A549 (cell line): ENCODE measurements at regions not wholly inside any gene's neighbourhood (a gene's known extent, or its start where the extent isn't known, plus 50 kb on each side); places are given as distances from the start of the nearest gene placed in this dataset.

ENCODE experiments used
- ATAC-seq, 2 experiments: fragments of 200-7000 bp in 1 of 2; fragments of >200 bp in 1 of 2; cut with Nextera tagmentation in 1 of 2; cut with Tn5 transposase in 1 of 2; 3 replicates each; pipeline versions ENCODE4 v1.8.0 to v1.9.1; 2018 to 2020; ENCODE audit warnings: mild to moderate bottlenecking in 1 of 2, moderate library complexity in 1 of 2
- CTCF ChIA-PET: fragments of 300-600 bp; sonication (Branson Sonifier 250); formaldehyde crosslinking; extraction: SDS; loops from one replicate; lab custom pipeline; 2021; ENCODE audit warnings: antibody characterized with exemption, inconsistent platforms; lab: Yijun Ruan, JAX
- POLR2A ChIA-PET: fragments of 350-600 bp; formaldehyde crosslinking; extraction: SDS; loops from one replicate; lab custom pipeline; 2021; ENCODE audit warnings: antibody characterized with exemption, inconsistent platforms; lab: Yijun Ruan, JAX
- DNase-seq, 2 experiments: peaks; one replicate each; pipeline versions ENCODE4 v3.0.0 to v3.0.0-alpha.2; 2011 to 2016; ENCODE audit warnings: low read depth in 1 of 2, low spot score in 1 of 2
- FAIRE-seq: peaks from 2 replicates; lab custom pipeline; 2011; peaks lifted over from hg19 to GRCh38; lab: Jason Lieb, UNC
- H3K27ac ChIP-seq, 2 experiments: fragments of >200 bp; sonication (Bioruptor Twin); formaldehyde crosslinking; 3 replicates each; pipeline ENCODE4 v1.5.1; 2016 to 2017
- H3K4me1 ChIP-seq: fragments of >200 bp; sonication (Bioruptor Twin); formaldehyde crosslinking; 3 replicates; pipeline ENCODE4 v1.6.1; 2016
- H3K4me2 ChIP-seq: fragments of >200 bp; sonication (Bioruptor Twin); formaldehyde crosslinking; 3 replicates; pipeline ENCODE4 v1.6.1; 2016
- H3K4me3 ChIP-seq: fragments of >200 bp; sonication (Bioruptor Twin); formaldehyde crosslinking; 3 replicates; pipeline ENCODE4 v1.5.1; 2016
- H3K9me3 ChIP-seq: fragments of >200 bp; sonication (Bioruptor Twin); formaldehyde crosslinking; 3 replicates; pipeline ENCODE4 v1.6.1; 2016
- CEBPB ChIP-seq, 2 experiments: fragments of >200 bp in 1 of 2; sonication (Bioruptor Twin) in 1 of 2; formaldehyde crosslinking in 1 of 2; IDR thresholded peaks; 2 replicates each; pipeline ENCODE4 v1.6.1; 2012 to 2016
- CHD4 ChIP-seq: fragments of 200-600 bp; sonication (generic); IDR thresholded peaks from 2 replicates; pipeline ENCODE4 v1.6.1; 2016; ENCODE audit warnings: antibody characterized with exemption, mild to moderate bottlenecking, borderline replicate concordance
- EHF ChIP-seq: fragments of 250-450 bp; sonication (Bioruptor Pico); IDR thresholded peaks from 2 replicates; pipeline ENCODE4 v1.5.0; 2020; ENCODE audit warnings: mild to moderate bottlenecking
- EHMT2 ChIP-seq: fragments of 200-600 bp; sonication (generic); IDR thresholded peaks from 2 replicates; pipeline ENCODE4 v1.6.1; 2016; ENCODE audit warnings: antibody characterized with exemption, low read depth, mild to moderate bottlenecking, moderate library complexity
- EP300 ChIP-seq, 2 experiments: fragments of >200 bp; sonication (Bioruptor Twin); formaldehyde crosslinking; IDR thresholded peaks; 2 replicates in 1 of 2; 3 replicates in 1 of 2; pipeline ENCODE4 v1.6.1; 2016 to 2017
- FOSL2 ChIP-seq, 2 experiments: fragments of 450-650 bp in 1 of 2; fragments of >200 bp in 1 of 2; sonication (Bioruptor Twin) in 1 of 2; formaldehyde crosslinking; IDR thresholded peaks; 2 replicates each; pipeline versions ENCODE4 v1.5.0 to v1.6.1; 2016 to 2020; ENCODE audit warnings: mild to moderate bottlenecking in 1 of 2, moderate library complexity in 1 of 2
- FOXS1 ChIP-seq: fragments of 250-450 bp; sonication (Bioruptor Pico); IDR thresholded peaks from 2 replicates; pipeline ENCODE4 v1.5.0; 2020; ENCODE audit warnings: mild to moderate bottlenecking, moderate library complexity
- GATA3 ChIP-seq: IDR thresholded peaks from 2 replicates; pipeline ENCODE4 v1.6.1; 2012; ENCODE audit warnings: borderline replicate concordance
- HOXB5 ChIP-seq: fragments of 250-450 bp; sonication (Bioruptor Pico); IDR thresholded peaks from 2 replicates; pipeline ENCODE4 v1.5.0; 2020; ENCODE audit warnings: mild to moderate bottlenecking, moderate library complexity
- JUN ChIP-seq, 2 experiments: fragments of >200 bp; sonication (Bioruptor Twin); formaldehyde crosslinking; IDR thresholded peaks; 2 replicates in 1 of 2; 3 replicates in 1 of 2; pipeline ENCODE4 v1.6.1; 2016 to 2017
- KDM5A ChIP-seq: fragments of 200-600 bp; sonication (generic); IDR thresholded peaks from 2 replicates; pipeline ENCODE4 v1.6.1; 2016; ENCODE audit warnings: antibody characterized with exemption, mild to moderate bottlenecking
- MAZ ChIP-seq: fragments of 150-350 bp; IDR thresholded peaks from 2 replicates; pipeline ENCODE4 v1.6.1; 2014; ENCODE audit warnings: antibody characterized with exemption, low read depth, low read length, borderline replicate concordance
- NFE2L2 ChIP-seq: fragments of 150-350 bp; conservative IDR thresholded peaks from 2 replicates; pipeline ENCODE4 v1.6.1; 2014; ENCODE audit warnings: low read length
- PHF8 ChIP-seq: fragments of 200-600 bp; sonication (generic); IDR thresholded peaks from 2 replicates; pipeline ENCODE4 v1.6.1; 2016; ENCODE audit warnings: low read depth, mild to moderate bottlenecking, antibody characterized with exemption, moderate library complexity, borderline replicate concordance
- POLR2AphosphoS2 ChIP-seq: conservative IDR thresholded peaks from 2 replicates; pipeline ENCODE4 v1.6.1; 2012; ENCODE audit warnings: low read length, improper control_type of control experiment, inconsistent platforms
- RCOR1 ChIP-seq: fragments of 150-350 bp; IDR thresholded peaks from 2 replicates; pipeline ENCODE4 v1.6.1; 2014; ENCODE audit warnings: antibody characterized with exemption, low read length, low read depth
- TFCP2L1 ChIP-seq: fragments of 250-450 bp; sonication (Bioruptor Pico); IDR thresholded peaks from 2 replicates; pipeline ENCODE4 v1.5.0; 2021; ENCODE audit warnings: mild to moderate bottlenecking
- TP53 ChIP-seq: fragments of 250-450 bp; sonication (Bioruptor Pico); IDR thresholded peaks from 2 replicates; pipeline ENCODE4 v1.5.0; 2021; ENCODE audit warnings: mild to moderate bottlenecking, moderate library complexity
- ZC3H11A ChIP-seq: fragments of 450-650 bp; IDR thresholded peaks from 2 replicates; pipeline ENCODE4 v1.6.1; 2014; ENCODE audit warnings: antibody characterized with exemption, mild to moderate bottlenecking
- ZFP36 ChIP-seq: fragments of 450-650 bp; IDR thresholded peaks from 2 replicates; pipeline ENCODE4 v1.6.1; 2014; ENCODE audit warnings: borderline replicate concordance; ENCODE audit not compliant: partially characterized antibody
- WGBS: methylation state at CpG from one replicate; pipeline ENCODE4 v1.1.6; 2017; ENCODE audit errors: missing lambda C conversion rate; 5-methylcytosine and 5-hydroxymethylcytosine counted together
- TF ChIP-seq, protein P1 (sequence below): fragments of >200 bp; sonication (Bioruptor Twin); formaldehyde crosslinking; IDR thresholded peaks from 2 replicates; pipeline ENCODE4 v1.6.1; 2016
- TF ChIP-seq, protein P2 (sequence below): fragments of 450-650 bp; IDR thresholded peaks from 2 replicates; pipeline ENCODE4 v1.6.1; 2014; ENCODE audit warnings: antibody characterized with exemption
- TF ChIP-seq, protein P3 (sequence below): fragments of 150-350 bp; IDR thresholded peaks from 2 replicates; pipeline ENCODE4 v1.6.1; 2014; ENCODE audit warnings: low read depth, mild to moderate bottlenecking, low read length
- TF ChIP-seq, protein P4 (sequence below): fragments of >200 bp; sonication (Bioruptor Twin); formaldehyde crosslinking; IDR thresholded peaks from 3 replicates; pipeline ENCODE4 v1.6.1; 2016
- TF ChIP-seq, protein P5 (sequence below): IDR thresholded peaks from 2 replicates; pipeline ENCODE4 v1.6.1; 2012
- TF ChIP-seq, protein P6 (sequence below): IDR thresholded peaks from 2 replicates; pipeline ENCODE4 v1.6.1; 2012
- TF ChIP-seq, protein P7 (sequence below): IDR thresholded peaks from 2 replicates; pipeline ENCODE4 v1.6.1; 2012; ENCODE audit warnings: low read depth, borderline replicate concordance

DNA sequence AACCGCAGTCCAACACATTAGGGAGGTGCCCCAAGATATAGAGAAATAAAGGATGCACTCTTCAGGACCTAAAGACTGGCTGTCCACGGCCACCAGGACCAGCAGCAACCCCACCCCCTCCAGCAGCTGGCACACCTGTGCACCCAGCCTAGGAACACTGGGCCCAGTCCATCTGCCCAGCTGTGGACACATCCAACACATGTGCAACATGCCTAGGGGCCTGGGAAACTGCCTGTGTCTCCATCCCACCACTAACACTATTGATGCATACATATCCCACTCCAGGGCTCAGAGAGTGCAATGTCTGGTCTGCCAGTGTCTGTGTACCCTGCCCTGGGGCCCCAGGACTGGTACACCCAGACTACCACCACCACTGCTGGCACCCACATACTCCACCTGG, 1781.3 kb downstream of the MAT2B start (continued):
- TF ChIP-seq GATA3 = no peak

DNA sequence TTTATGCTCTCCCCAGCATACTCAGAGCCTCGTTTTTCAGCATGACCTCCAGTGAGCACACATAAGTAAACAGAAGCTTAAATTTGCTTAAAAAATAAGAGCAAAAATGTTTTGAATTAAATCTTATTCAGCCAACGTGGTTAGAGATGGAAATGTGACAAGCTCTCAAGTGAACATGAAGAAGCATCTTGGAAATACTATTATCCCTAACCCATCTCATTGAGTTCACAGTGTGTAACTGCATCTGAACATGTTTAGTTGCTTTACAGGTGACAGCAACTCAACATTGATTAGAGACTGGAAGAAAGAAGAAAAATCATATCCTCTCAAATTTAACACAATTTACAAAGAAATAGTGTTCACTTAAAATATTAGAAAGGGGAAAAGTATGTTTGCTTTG, 1785.1 kb downstream of the MAT2B start:
- TF ChIP-seq POLR2AphosphoS2 = no peak
- no peak for TF ChIP-seq PHF8
- TF ChIP-seq, protein P1, sequence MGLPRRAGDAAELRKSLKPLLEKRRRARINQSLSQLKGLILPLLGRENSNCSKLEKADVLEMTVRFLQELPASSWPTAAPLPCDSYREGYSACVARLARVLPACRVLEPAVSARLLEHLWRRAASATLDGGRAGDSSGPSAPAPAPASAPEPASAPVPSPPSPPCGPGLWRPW = no peak
- no peak for TF ChIP-seq MAZ
- TF ChIP-seq CEBPB (IDR thresholded peaks at IDR 0.05) = no peak
- no peak for TF ChIP-seq CHD4
- no peak for TF ChIP-seq JUN (IDR thresholded peaks at IDR 0.05)
- TF ChIP-seq ZC3H11A = no peak
- TF ChIP-seq, protein P2, sequence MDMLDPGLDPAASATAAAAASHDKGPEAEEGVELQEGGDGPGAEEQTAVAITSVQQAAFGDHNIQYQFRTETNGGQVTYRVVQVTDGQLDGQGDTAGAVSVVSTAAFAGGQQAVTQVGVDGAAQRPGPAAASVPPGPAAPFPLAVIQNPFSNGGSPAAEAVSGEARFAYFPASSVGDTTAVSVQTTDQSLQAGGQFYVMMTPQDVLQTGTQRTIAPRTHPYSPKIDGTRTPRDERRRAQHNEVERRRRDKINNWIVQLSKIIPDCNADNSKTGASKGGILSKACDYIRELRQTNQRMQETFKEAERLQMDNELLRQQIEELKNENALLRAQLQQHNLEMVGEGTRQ = no peak
- TF ChIP-seq NFE2L2 = no peak
- TF ChIP-seq KDM5A = no peak
- no peak for TF ChIP-seq HOXB5 (CRISPR knock-in tag)
- DNase-seq = no peak
- ATAC-seq = no peak
- POLR2A ChIA-PET = no interaction called here
- no peak overlapping the region for H3K4me3 ChIP-seq
- H3K27ac ChIP-seq = no peak overlapping the region
- H3K4me2 ChIP-seq = no peak overlapping the region
- H3K4me1 ChIP-seq = no peaks in the 10 kb centered on the region
- WGBS = 0% methylated on average over 2 of the region's 2 CpGs
- FAIRE-seq = no peak
- CTCF ChIA-PET = no interaction called here
- no peaks in the 10 kb centered on the region for H3K9me3 ChIP-seq

DNA sequence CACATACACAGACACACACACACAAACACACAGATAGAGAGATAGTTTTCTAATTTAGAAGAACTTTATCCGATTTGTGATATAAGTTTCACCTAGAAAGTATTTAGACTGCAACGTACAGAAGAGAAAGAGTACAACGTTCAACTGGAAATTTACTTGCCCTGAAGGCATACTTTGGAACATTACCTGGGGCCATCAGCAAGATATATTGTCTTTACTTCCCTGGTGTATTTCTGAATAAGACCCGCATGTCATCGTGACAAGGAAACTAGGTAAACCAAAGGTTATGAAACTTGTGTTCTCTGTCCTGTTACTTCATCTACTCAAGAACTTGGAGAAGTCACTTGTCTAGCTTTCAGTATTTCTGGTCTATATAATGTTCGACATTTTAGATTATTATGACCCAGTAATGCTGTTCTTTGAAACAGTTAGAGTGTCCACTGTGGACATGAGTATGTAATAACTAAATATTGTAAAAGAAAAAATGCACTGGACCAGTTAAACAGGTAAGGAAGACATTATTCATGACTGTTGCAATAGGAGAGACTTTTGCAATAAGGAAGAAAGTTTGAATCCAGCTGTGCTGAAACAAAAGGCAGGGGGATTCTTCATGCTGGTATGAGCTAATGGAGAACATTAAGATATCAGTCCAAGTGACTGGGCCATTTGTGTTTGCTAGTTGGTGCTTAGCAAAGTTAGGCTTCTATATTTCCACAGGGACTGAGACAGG, 1791.1 kb downstream of the MAT2B start:
- ATAC-seq = no peak
- TF ChIP-seq, protein P2 = no peak
- no peak for TF ChIP-seq ZFP36
- TF ChIP-seq ZC3H11A = no peak
- TF ChIP-seq EP300 (IDR thresholded peaks at IDR 0.05) = no peak
- no peak for TF ChIP-seq EHF (CRISPR knock-in tag)
- no peak for TF ChIP-seq RCOR1
- TF ChIP-seq EHMT2 = no peak
- TF ChIP-seq GATA3 = no peak
- no peak for TF ChIP-seq FOXS1
- TF ChIP-seq, protein P3, sequence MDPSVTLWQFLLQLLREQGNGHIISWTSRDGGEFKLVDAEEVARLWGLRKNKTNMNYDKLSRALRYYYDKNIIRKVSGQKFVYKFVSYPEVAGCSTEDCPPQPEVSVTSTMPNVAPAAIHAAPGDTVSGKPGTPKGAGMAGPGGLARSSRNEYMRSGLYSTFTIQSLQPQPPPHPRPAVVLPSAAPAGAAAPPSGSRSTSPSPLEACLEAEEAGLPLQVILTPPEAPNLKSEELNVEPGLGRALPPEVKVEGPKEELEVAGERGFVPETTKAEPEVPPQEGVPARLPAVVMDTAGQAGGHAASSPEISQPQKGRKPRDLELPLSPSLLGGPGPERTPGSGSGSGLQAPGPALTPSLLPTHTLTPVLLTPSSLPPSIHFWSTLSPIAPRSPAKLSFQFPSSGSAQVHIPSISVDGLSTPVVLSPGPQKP = no peak
- TF ChIP-seq, protein P4, sequence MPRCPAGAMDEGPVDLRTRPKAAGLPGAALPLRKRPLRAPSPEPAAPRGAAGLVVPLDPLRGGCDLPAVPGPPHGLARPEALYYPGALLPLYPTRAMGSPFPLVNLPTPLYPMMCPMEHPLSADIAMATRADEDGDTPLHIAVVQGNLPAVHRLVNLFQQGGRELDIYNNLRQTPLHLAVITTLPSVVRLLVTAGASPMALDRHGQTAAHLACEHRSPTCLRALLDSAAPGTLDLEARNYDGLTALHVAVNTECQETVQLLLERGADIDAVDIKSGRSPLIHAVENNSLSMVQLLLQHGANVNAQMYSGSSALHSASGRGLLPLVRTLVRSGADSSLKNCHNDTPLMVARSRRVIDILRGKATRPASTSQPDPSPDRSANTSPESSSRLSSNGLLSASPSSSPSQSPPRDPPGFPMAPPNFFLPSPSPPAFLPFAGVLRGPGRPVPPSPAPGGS = no peak
- no peak for TF ChIP-seq TFCP2L1 (CRISPR knock-in tag)
- TF ChIP-seq, protein P5, sequence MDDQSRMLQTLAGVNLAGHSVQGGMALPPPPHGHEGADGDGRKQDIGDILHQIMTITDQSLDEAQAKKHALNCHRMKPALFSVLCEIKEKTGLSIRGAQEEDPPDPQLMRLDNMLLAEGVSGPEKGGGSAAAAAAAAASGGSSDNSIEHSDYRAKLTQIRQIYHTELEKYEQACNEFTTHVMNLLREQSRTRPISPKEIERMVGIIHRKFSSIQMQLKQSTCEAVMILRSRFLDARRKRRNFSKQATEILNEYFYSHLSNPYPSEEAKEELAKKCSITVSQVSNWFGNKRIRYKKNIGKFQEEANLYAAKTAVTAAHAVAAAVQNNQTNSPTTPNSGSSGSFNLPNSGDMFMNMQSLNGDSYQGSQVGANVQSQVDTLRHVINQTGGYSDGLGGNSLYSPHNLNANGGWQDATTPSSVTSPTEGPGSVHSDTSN = no peak
- TF ChIP-seq FOSL2 (IDR thresholded peaks at IDR 0.05) = no peak
- TF ChIP-seq FOSL2 (CRISPR knock-in tag; IDR thresholded peaks at IDR 0.05) = no peak
- no peak for TF ChIP-seq CHD4
- TF ChIP-seq, protein P6, sequence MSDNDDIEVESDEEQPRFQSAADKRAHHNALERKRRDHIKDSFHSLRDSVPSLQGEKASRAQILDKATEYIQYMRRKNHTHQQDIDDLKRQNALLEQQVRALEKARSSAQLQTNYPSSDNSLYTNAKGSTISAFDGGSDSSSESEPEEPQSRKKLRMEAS = no peak
- TF ChIP-seq, protein P7, sequence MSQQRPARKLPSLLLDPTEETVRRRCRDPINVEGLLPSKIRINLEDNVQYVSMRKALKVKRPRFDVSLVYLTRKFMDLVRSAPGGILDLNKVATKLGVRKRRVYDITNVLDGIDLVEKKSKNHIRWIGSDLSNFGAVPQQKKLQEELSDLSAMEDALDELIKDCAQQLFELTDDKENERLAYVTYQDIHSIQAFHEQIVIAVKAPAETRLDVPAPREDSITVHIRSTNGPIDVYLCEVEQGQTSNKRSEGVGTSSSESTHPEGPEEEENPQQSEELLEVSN = no peak
- no peak for TF ChIP-seq KDM5A
- TF ChIP-seq TP53 (CRISPR knock-in tag) = no peak
- no peak overlapping the region for H3K4me2 ChIP-seq
- H3K9me3 ChIP-seq = no peaks in the 10 kb centered on the region
- POLR2A ChIA-PET = no interaction called here
- no peak overlapping the region for H3K27ac ChIP-seq
- no peak for FAIRE-seq
- CTCF ChIA-PET = no interaction called here
- H3K4me1 ChIP-seq = no peaks in the 10 kb centered on the region
- WGBS = 4% methylated on average over 6 of the region's 6 CpGs
- DNase-seq = no peak
- no peak overlapping the region for H3K4me3 ChIP-seq
